Ascending aorta (tissue), 2 donors: ENCODE measurements at regions not wholly inside any gene's neighbourhood (a gene's known extent, or its start where the extent isn't known, plus 50 kb on each side); places are given as distances from the start of the nearest gene placed in this dataset.

Source experiments
- DNase-seq, 2 donors: peaks; one replicate each; pipeline ENCODE4 v3.0.0-alpha.2; 2019; ENCODE audit warnings: low spot score in 2 of 2
- H3K27ac ChIP-seq, 2 donors: fragments of 200-600 bp; sonication (generic); one replicate each; pipeline ENCODE4 v1.5.1; 2016 to 2017; ENCODE audit warnings: mild to moderate bottlenecking in 1 of 2
- H3K27me3 ChIP-seq: fragments of 200-600 bp; sonication (generic); one replicate; pipeline ENCODE4 v1.5.1; 2017
- H3K36me3 ChIP-seq, 2 donors: fragments of 200-600 bp; sonication (generic); one replicate each; pipeline ENCODE4 v1.5.1; 2016
- H3K4me1 ChIP-seq, 2 donors: fragments of 200-600 bp; sonication (generic); one replicate each; pipeline ENCODE4 v1.5.1; 2016 to 2017; ENCODE audit warnings: mild to moderate bottlenecking in 1 of 2
- H3K4me3 ChIP-seq, 2 donors: fragments of 200-600 bp; sonication (generic); one replicate each; pipeline ENCODE4 v1.5.1; 2016 to 2017; ENCODE audit warnings: mild to moderate bottlenecking in 1 of 2
- H3K9me3 ChIP-seq, 2 donors: fragments of 200-600 bp; sonication (generic); one replicate each; pipeline ENCODE4 v1.5.1; 2016
- CTCF ChIP-seq, 3 experiments: fragments of 200-600 bp in 2 of 3; fragments of 450-650 bp in 1 of 3; sonication (generic) in 2 of 3; IDR thresholded peaks; one replicate each; pipeline ENCODE4 v1.5.1; 2016 to 2019; ENCODE audit warnings: antibody characterized with exemption in 3 of 3, mild to moderate bottlenecking in 1 of 3, moderate library complexity in 1 of 3
- intact Hi-C: fragments of 100-400 bp; cut with DNase I; formaldehyde crosslinking; loops from one replicate; pipeline ENCODE4 v1.15.1; 2023

DNA sequence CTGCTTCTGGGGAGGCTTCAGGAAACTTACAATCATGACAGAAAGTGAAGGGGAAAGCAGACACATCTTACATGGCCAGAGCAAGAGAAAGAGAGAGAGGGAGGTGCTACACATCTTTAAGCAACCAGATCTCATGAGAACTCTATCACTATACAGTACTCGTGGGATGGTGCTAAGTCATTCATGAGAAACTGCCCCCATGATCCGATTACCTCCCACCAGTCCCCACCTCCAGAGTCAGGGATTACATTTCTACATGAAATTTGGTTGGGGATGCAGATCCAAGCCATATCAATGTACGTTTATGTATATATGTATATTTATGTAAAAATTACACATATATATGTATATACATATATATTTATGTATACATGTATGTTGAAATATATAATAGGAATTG, 54.4 kb upstream of the CCDC112 start:
- no peak for TF ChIP-seq CTCF (IDR thresholded peaks at IDR 0.05)
- no peak overlapping the region for H3K27ac ChIP-seq
- H3K9me3 ChIP-seq: peaks cover 0 to 12% of the 10 kb centered on the region in 2 donors
- no peaks in the 10 kb centered on the region for H3K4me1 ChIP-seq
- no peaks in the 10 kb centered on the region for H3K36me3 ChIP-seq
- no peak for DNase-seq
- intact Hi-C loops: no loop called here
- no peak overlapping the region for H3K4me3 ChIP-seq
- no peaks in the 10 kb centered on the region for H3K27me3 ChIP-seq

DNA sequence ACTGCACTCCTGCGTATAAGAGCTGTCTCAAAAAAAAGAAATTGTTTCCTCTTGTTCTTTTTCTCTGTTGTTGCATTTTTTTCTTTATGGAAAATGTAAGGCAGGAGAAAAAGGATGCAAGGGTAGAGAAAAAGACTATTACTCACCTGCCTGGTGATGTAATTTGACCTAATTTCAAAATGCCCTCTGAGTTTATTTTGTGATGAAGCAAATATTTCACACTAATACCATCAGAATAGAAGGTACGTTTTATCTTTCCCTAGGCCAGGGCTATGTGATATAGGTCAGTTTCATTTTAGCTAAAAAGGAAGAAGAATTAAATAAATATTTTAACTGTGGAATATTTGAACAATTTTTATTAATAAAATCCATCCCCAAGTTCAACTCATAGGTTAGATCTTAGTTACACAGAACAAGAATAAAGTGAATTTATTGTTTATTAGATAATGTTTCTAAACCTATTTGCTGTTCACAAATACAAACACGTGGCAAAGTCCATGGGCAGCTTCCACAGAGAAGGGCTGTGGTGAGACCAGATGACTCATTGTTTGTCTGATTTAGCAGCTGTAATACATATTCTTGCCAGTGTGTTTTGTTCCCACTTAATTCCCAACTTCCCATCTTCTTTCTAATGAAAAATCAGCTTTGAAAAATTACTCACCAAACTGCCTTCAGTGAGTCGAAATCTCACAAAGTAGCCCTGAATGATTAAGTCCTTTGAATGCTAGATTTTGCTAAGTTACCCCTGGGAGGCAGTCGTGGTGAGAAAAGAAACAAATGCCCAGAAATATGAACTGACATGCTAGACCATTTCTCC, 52.8 kb upstream of the CCDC112 start:
- DNase-seq: no peak
- no peak overlapping the region for H3K27ac ChIP-seq
- H3K9me3 ChIP-seq: peaks cover 0 to 5% of the 10 kb centered on the region in 2 donors
- no peaks in the 10 kb centered on the region for H3K36me3 ChIP-seq
- no peaks in the 10 kb centered on the region for H3K4me1 ChIP-seq
- no peak overlapping the region for H3K4me3 ChIP-seq
- intact Hi-C loops: no loop called here
- no peak for TF ChIP-seq CTCF (IDR thresholded peaks at IDR 0.05)
- no peaks in the 10 kb centered on the region for H3K27me3 ChIP-seq

- no peaks in the 10 kb centered on the region for H3K36me3 ChIP-seq
- no peak for TF ChIP-seq CTCF (IDR thresholded peaks at IDR 0.05)
- no peak overlapping the region for H3K27ac ChIP-seq
- no peaks in the 10 kb centered on the region for H3K27me3 ChIP-seq
- intact Hi-C loops: no loop called here
- no peaks in the 10 kb centered on the region for H3K4me1 ChIP-seq
- DNase-seq: no peak
- H3K9me3 ChIP-seq: no peaks in the 10 kb centered on the region
- H3K4me3 ChIP-seq: no peak overlapping the region
These were observed 51.7 kb upstream of the CCDC112 start for GRCh38 chr5:115348175-115348574.
